IMR-90 (cell line): ENCODE measurements at regions not wholly inside any gene's neighbourhood (a gene's known extent, or its start where the extent isn't known, plus 50 kb on each side); places are given as distances from the start of the nearest gene placed in this dataset.

Experiments used
- ATAC-seq: fragments of 200-7000 bp; cut with Tn5 transposase; 2 replicates; pipeline ENCODE4 v1.9.1; 2020; ENCODE audit warnings: low read depth, mild to moderate bottlenecking, moderate library complexity
- BruUV-seq: library from RNA; stranded (reverse); fragments of 400-500 nt; replicated peaks from 2 replicates; lab custom pipeline; 2021; lab: Mats Ljungman, UMichigan
- CTCF ChIA-PET: fragments of 300-600 bp; formaldehyde crosslinking; extraction: SDS; loops from one replicate; lab custom pipeline; 2021; ENCODE audit warnings: antibody characterized with exemption; lab: Yijun Ruan, JAX
- POLR2A ChIA-PET: fragments of 300-600 bp; sonication (Branson Sonifier 250); formaldehyde crosslinking; loops from one replicate; lab custom pipeline; 2022; ENCODE audit warnings: antibody characterized with exemption; ENCODE audit not compliant: unreplicated experiment; lab: Charles Lee
- DNase-seq: peaks from one replicate; pipeline ENCODE4 v3.0.0; 2013
- H2AFZ ChIP-seq: replicated peaks from 2 replicates; pipeline ENCODE3; 2013; ENCODE audit warnings: low read length, mild to moderate bottlenecking; ENCODE audit not compliant: poor library complexity
- H2AK5ac ChIP-seq: 2 replicates; pipeline ENCODE4 v1.6.1; 2013; ENCODE audit warnings: low read depth, low read length, inconsistent platforms
- H2AK9ac ChIP-seq: replicated peaks from 2 replicates; pipeline ENCODE3; 2013; ENCODE audit warnings: mild to moderate bottlenecking, low read depth, low read length, moderate library complexity; ENCODE audit not compliant: poor library complexity
- H2BK120ac ChIP-seq: 2 replicates; pipeline ENCODE4 v1.6.1; 2013; ENCODE audit warnings: low read depth, low read length, inconsistent platforms
- H2BK15ac ChIP-seq: 3 replicates; pipeline ENCODE4 v1.6.1; 2013; ENCODE audit warnings: low read depth, low read length, inconsistent platforms
- H2BK20ac ChIP-seq: 2 replicates; pipeline ENCODE4 v1.6.1; 2013; ENCODE audit warnings: low read depth, mild to moderate bottlenecking, inconsistent platforms, low read length, moderate library complexity
- H2BK5ac ChIP-seq: 2 replicates; pipeline ENCODE4 v1.6.1; 2013; ENCODE audit warnings: mild to moderate bottlenecking, low read depth, low read length, inconsistent platforms; ENCODE audit not compliant: poor library complexity, severe bottlenecking
- H3K14ac ChIP-seq: replicated peaks from 2 replicates; pipeline ENCODE4 v1.6.1; 2013; ENCODE audit warnings: low read depth, low read length, inconsistent platforms
- H3K18ac ChIP-seq: 2 replicates; pipeline ENCODE4 v1.6.1; 2013; ENCODE audit warnings: low read depth, low read length, control low read depth
- H3K23ac ChIP-seq: 2 replicates; pipeline ENCODE4 v1.6.1; 2013; ENCODE audit warnings: low read depth, low read length, inconsistent platforms
- H3K27ac ChIP-seq: 2 replicates; pipeline ENCODE4 v1.5.1; 2013; ENCODE audit warnings: mild to moderate bottlenecking, control low read depth, low read length; ENCODE audit not compliant: insufficient read depth
- H3K27me3 ChIP-seq: 2 replicates; pipeline ENCODE4 v1.6.1; 2013; ENCODE audit warnings: low read length; ENCODE audit not compliant: control insufficient read depth, insufficient read depth
- H3K36me3 ChIP-seq: 2 replicates; pipeline ENCODE4 v1.6.1; 2013; ENCODE audit warnings: low read length, mixed read lengths; ENCODE audit not compliant: control insufficient read depth, insufficient read depth
- H3K4ac ChIP-seq: 2 replicates; pipeline ENCODE4 v1.6.1; 2013; ENCODE audit warnings: low read depth, low read length, inconsistent platforms
- H3K4me1 ChIP-seq: 2 replicates; pipeline ENCODE4 v1.6.1; 2013; ENCODE audit warnings: low read length, mixed read lengths; ENCODE audit not compliant: control insufficient read depth, insufficient read depth
- H3K4me2 ChIP-seq: 2 replicates; pipeline ENCODE4 v1.6.1; 2013; ENCODE audit warnings: low read depth, mild to moderate bottlenecking, control low read depth, low read length, moderate library complexity
- H3K4me3 ChIP-seq: 2 replicates; pipeline ENCODE4 v1.5.1; 2013; ENCODE audit warnings: low read depth, mild to moderate bottlenecking, control low read depth, low read length, moderate library complexity; ENCODE audit not compliant: insufficient read depth
- H3K56ac ChIP-seq: 2 replicates; pipeline ENCODE4 v1.6.1; 2013; ENCODE audit warnings: low read length, inconsistent platforms; ENCODE audit not compliant: insufficient read depth; ENCODE audit errors: extremely low read depth
- H3K79me1 ChIP-seq, 2 experiments: 2 replicates each; pipeline ENCODE4 v1.6.1; 2013; ENCODE audit warnings: low read length in 2 of 2, inconsistent platforms in 1 of 2, low read depth in 1 of 2
- H3K9ac ChIP-seq: 2 replicates; pipeline ENCODE4 v1.6.1; 2013; ENCODE audit warnings: low read depth, low read length, control low read depth
- H3K9me1 ChIP-seq: 2 replicates; pipeline ENCODE4 v1.6.1; 2013; ENCODE audit warnings: low read length, inconsistent platforms; ENCODE audit not compliant: insufficient read depth
- H3K9me3 ChIP-seq: 2 replicates; pipeline ENCODE4 v1.6.1; 2013; ENCODE audit warnings: low read length; ENCODE audit not compliant: control insufficient read depth, insufficient read depth
- H4K20me1 ChIP-seq: 2 replicates; pipeline ENCODE4 v1.6.1; 2013; ENCODE audit warnings: low read length, inconsistent platforms; ENCODE audit not compliant: insufficient read depth
- H4K5ac ChIP-seq: 2 replicates; pipeline ENCODE4 v1.6.1; 2013; ENCODE audit warnings: mild to moderate bottlenecking, low read depth, low read length, control low read depth
- H4K8ac ChIP-seq, 2 experiments: 2 replicates each; pipeline ENCODE4 v1.6.1; 2013; ENCODE audit warnings: low read depth in 2 of 2, low read length in 2 of 2, control low read depth in 1 of 2, inconsistent platforms in 1 of 2
- H4K91ac ChIP-seq: 2 replicates; pipeline ENCODE4 v1.6.1; 2013; ENCODE audit warnings: low read depth, low read length, inconsistent platforms; ENCODE audit not compliant: insufficient read depth
- CEBPB ChIP-seq: IDR thresholded peaks from 2 replicates; pipeline ENCODE4 v1.6.1; 2012; ENCODE audit warnings: low read depth, low read length, improper control_type of control experiment
- CHD1 ChIP-seq: IDR thresholded peaks from 2 replicates; pipeline ENCODE4 v1.6.1; 2012; ENCODE audit warnings: low read depth, low read length, improper control_type of control experiment
- CTCF ChIP-seq: conservative IDR thresholded peaks from 2 replicates; pipeline ENCODE4 v1.5.1; 2012; ENCODE audit warnings: mild to moderate bottlenecking, low read depth, low read length, improper control_type of control experiment
- ELK1 ChIP-seq: fragments of 150-350 bp; IDR thresholded peaks from 2 replicates; pipeline ENCODE4 v1.6.1; 2016; ENCODE audit warnings: low read depth, mild to moderate bottlenecking, low read length, moderate library complexity, borderline replicate concordance
- FOS ChIP-seq: fragments of 150-350 bp; IDR thresholded peaks from 2 replicates; pipeline ENCODE4 v1.6.1; 2016; ENCODE audit warnings: low read depth, low read length
- MXI1 ChIP-seq: IDR thresholded peaks from 2 replicates; pipeline ENCODE4 v1.6.1; 2012; ENCODE audit warnings: low read depth, mild to moderate bottlenecking, low read length, moderate library complexity, borderline replicate concordance
- POLR2A ChIP-seq: IDR thresholded peaks from 2 replicates; pipeline ENCODE4 v1.6.1; 2012; ENCODE audit warnings: mild to moderate bottlenecking, low read depth, low read length
- USF2 ChIP-seq: fragments of 150-350 bp; IDR thresholded peaks from 2 replicates; pipeline ENCODE4 v1.6.1; 2017; ENCODE audit warnings: mild to moderate bottlenecking, antibody characterized with exemption, low read length, low read depth
- dilution Hi-C: fragments of 300-500 bp; cut with HindIII; formaldehyde crosslinking; loops from one replicate; pipeline ENCODE4 v1.14.3; 2018; ENCODE audit warnings: low sequenced_read_pairs; ENCODE audit not compliant: unreplicated experiment
- in situ Hi-C: fragments of 300-500 bp; cut with MboI; formaldehyde crosslinking; loops from 3 replicates; pipeline ENCODE4 v1.14.3; 2019; ENCODE audit warnings: low sequenced_read_pairs, inconsistent platforms, mixed read lengths
- intact Hi-C: fragments of 100-400 bp; cut with micrococcal nuclease; formaldehyde crosslinking; loops from 2 replicates; pipeline ENCODE4 v1.10.0; 2022

GRCh38 chr11:33608386-33608785 is 92.2 kb downstream of the C11orf91 start:
- Histone ChIP-seq H3K4me1 (no peaks in the 10 kb centered on the region), H3K4ac (no peak overlapping the region), H3K27me3 (no peaks in the 10 kb centered on the region), H3K9ac (no peak overlapping the region), H3K14ac (no peak overlapping the region), H3K79me1 (no peaks in the 10 kb centered on the region), H2BK15ac (no peak overlapping the region), H4K20me1 (no peaks in the 10 kb centered on the region), H3K23ac (no peak overlapping the region), H2AFZ (no peak overlapping the region), H3K36me3 (no peaks in the 10 kb centered on the region), H2AK5ac (no peak overlapping the region), H2BK120ac (no peak overlapping the region), H3K27ac (no peak overlapping the region), H2BK20ac (no peak overlapping the region), H2BK5ac (no peak overlapping the region), H3K9me1 (peaks cover 6% of the 10 kb centered on the region; the same call in 1 of the 2 replicates), H3K9me3 (no peaks in the 10 kb centered on the region), H4K91ac (no peak overlapping the region), H3K18ac (no peak overlapping the region), H3K56ac (no peak overlapping the region), H4K8ac (no peak overlapping the region), H3K4me3 (no peak overlapping the region), H2AK9ac (no peak overlapping the region), H4K5ac (no peak overlapping the region), H3K4me2 (no peak overlapping the region)
- intact Hi-C loops, result no loop called here
- in situ Hi-C loops, result no loop called here
- BruUV-seq, result no TSS peak
- dilution Hi-C loops, result no loop called here
- CTCF ChIA-PET, result no interaction called here
- ATAC-seq, result no peak
- no peak for TF ChIP-seq CEBPB
- TF ChIP-seq FOS, result no peak
- TF ChIP-seq POLR2A, result no peak
- TF ChIP-seq USF2, result no peak
- no peak for TF ChIP-seq MXI1
- TF ChIP-seq CTCF, result no peak
- TF ChIP-seq ELK1, result no peak
- no peak for TF ChIP-seq CHD1
- POLR2A ChIA-PET, result no interaction called here
- DNase-seq, result no peak
